H1 (cell line): ENCODE measurements at regions not wholly inside any gene's neighbourhood (a gene's known extent, or its start where the extent isn't known, plus 50 kb on each side); places are given as distances from the start of the nearest gene placed in this dataset.

Experiments used
- CTCF ChIA-PET: fragments of 300-600 bp; sonication (Branson Sonifier 250); formaldehyde crosslinking; loops from one replicate; lab custom pipeline; 2021; ENCODE audit not compliant: partially characterized antibody; lab: Charles Lee
- POLR2A ChIA-PET: fragments of 300-600 bp; sonication (Branson Sonifier 250); formaldehyde crosslinking; loops from one replicate; lab custom pipeline; 2021; ENCODE audit warnings: inconsistent platforms; ENCODE audit not compliant: partially characterized antibody; lab: Charles Lee
- DNase-seq, 2 experiments: peaks; one replicate each; pipeline versions ENCODE4 v3.0.0 to v3.0.0-alpha.2; 2010 to 2022; ENCODE audit warnings: low spot score in 2 of 2, low read depth in 1 of 2, mixed read lengths in 1 of 2
- FAIRE-seq: peaks from 2 replicates; lab custom pipeline; 2011; peaks lifted over from hg19 to GRCh38; lab: Jason Lieb, UNC
- H2AFZ ChIP-seq: 2 replicates; pipeline ENCODE4 v1.8.1; 2012; ENCODE audit warnings: low read length, inconsistent platforms
- H2AK5ac ChIP-seq: 2 replicates; pipeline ENCODE4 v1.6.1; 2013; ENCODE audit warnings: low read depth, low read length
- H2BK120ac ChIP-seq: replicated peaks from 2 replicates; pipeline ENCODE3; 2013; ENCODE audit warnings: low read depth, low read length, inconsistent platforms
- H2BK12ac ChIP-seq: 2 replicates; pipeline ENCODE4 v1.6.1; 2013; ENCODE audit warnings: low read depth, low read length
- H2BK15ac ChIP-seq: 2 replicates; pipeline ENCODE4 v1.6.1; 2013; ENCODE audit warnings: low read length
- H2BK20ac ChIP-seq: 2 replicates; pipeline ENCODE4 v1.6.1; 2013; ENCODE audit warnings: low read length
- H2BK5ac ChIP-seq: 2 replicates; pipeline ENCODE4 v1.6.1; 2013; ENCODE audit warnings: low read depth, low read length
- H3K14ac ChIP-seq: 2 replicates; pipeline ENCODE4 v1.6.1; 2013; ENCODE audit warnings: inconsistent platforms; ENCODE audit not compliant: insufficient read length
- H3K18ac ChIP-seq: 2 replicates; pipeline ENCODE4 v1.6.1; 2013; ENCODE audit warnings: low read length; ENCODE audit errors: extremely low read depth
- H3K23ac ChIP-seq: 2 replicates; pipeline ENCODE4 v1.6.1; 2013; ENCODE audit warnings: inconsistent platforms; ENCODE audit not compliant: insufficient read length
- H3K23me2 ChIP-seq: 2 replicates; pipeline ENCODE4 v1.6.1; 2013; ENCODE audit warnings: low read depth, low read length
- H3K27ac ChIP-seq: 2 replicates; pipeline ENCODE4 v1.6.1; 2011; ENCODE audit warnings: low read depth, low read length, inconsistent platforms
- H3K27me3 ChIP-seq, 4 experiments: replicated peaks in 1 of 4; 1 replicate in 1 of 4; 2 replicates in 3 of 4; pipeline versions ENCODE4 v1.6.1 to v1.8.1; 2011 to 2013; ENCODE audit warnings: low read length in 3 of 4, mild to moderate bottlenecking in 3 of 4, inconsistent platforms in 2 of 4, mixed read lengths in 2 of 4, moderate library complexity in 1 of 4; ENCODE audit not compliant: control insufficient read depth in 3 of 4, insufficient read depth in 3 of 4; ENCODE audit errors: extremely low read depth in 1 of 4
- H3K36me3 ChIP-seq, 4 experiments: 2 replicates each; pipeline versions ENCODE4 v1.6.1 to v1.8.1; 2011 to 2013; ENCODE audit warnings: mild to moderate bottlenecking in 4 of 4, low read length in 3 of 4, moderate library complexity in 2 of 4, control low read depth in 1 of 4, inconsistent platforms in 1 of 4; ENCODE audit not compliant: insufficient read depth in 4 of 4, control insufficient read depth in 2 of 4
- H3K4ac ChIP-seq: replicated peaks from 2 replicates; pipeline ENCODE3; 2013; ENCODE audit warnings: low read length, low read depth, mixed read lengths, inconsistent platforms; ENCODE audit not compliant: insufficient read length
- H3K4me1 ChIP-seq, 4 experiments: replicated peaks in 1 of 4; 1 replicate in 1 of 4; 2 replicates in 3 of 4; pipeline versions ENCODE4 v1.6.1 to v1.8.1; 2011 to 2013; ENCODE audit warnings: low read length in 3 of 4, inconsistent platforms in 2 of 4, mixed read lengths in 1 of 4; ENCODE audit not compliant: insufficient read depth in 4 of 4, control insufficient read depth in 3 of 4
- H3K4me2 ChIP-seq, 2 experiments: 2 replicates each; pipeline versions ENCODE4 v1.6.1 to v1.8.1; 2011 to 2013; ENCODE audit warnings: low read depth in 2 of 2, low read length in 2 of 2, control low read depth in 1 of 2, inconsistent platforms in 1 of 2, mild to moderate bottlenecking in 1 of 2; ENCODE audit not compliant: insufficient read depth in 1 of 2
- H3K4me3 ChIP-seq, 4 experiments: fragments of 200-600, 300-600 bp in 1 of 4; sonication (generic), shearing (Covaris generic), sonication (Bioruptor Twin) in 1 of 4; 2 replicates each; pipeline versions ENCODE4 v1.5.1 to v1.8.1; 2011 to 2016; ENCODE audit warnings: low read length in 4 of 4, low read depth in 3 of 4, control low read depth in 2 of 4, inconsistent platforms in 2 of 4, mild to moderate bottlenecking in 2 of 4, mixed read lengths in 1 of 4, moderate library complexity in 1 of 4; ENCODE audit not compliant: insufficient read depth in 2 of 4; ENCODE audit errors: extremely low read depth in 1 of 4
- H3K56ac ChIP-seq: replicated peaks from 2 replicates; pipeline ENCODE3; 2013; ENCODE audit warnings: low read depth, mild to moderate bottlenecking, mixed read lengths, low read length, inconsistent platforms; ENCODE audit not compliant: insufficient read length
- H3K79me1 ChIP-seq: 2 replicates; pipeline ENCODE4 v1.6.1; 2013; ENCODE audit warnings: low read depth, low read length, control low read depth
- H3K79me2 ChIP-seq, 2 experiments: 2 replicates each; pipeline versions ENCODE4 v1.6.1 to v1.8.1; 2012 to 2013; ENCODE audit warnings: low read length in 2 of 2, mild to moderate bottlenecking in 2 of 2, inconsistent platforms in 1 of 2; ENCODE audit not compliant: insufficient read depth in 2 of 2, control insufficient read depth in 1 of 2
- H3K9ac ChIP-seq, 4 experiments: replicated peaks in 1 of 4; 1 replicate in 1 of 4; 2 replicates in 3 of 4; pipeline versions ENCODE4 v1.6.1 to v1.8.1; 2011 to 2013; ENCODE audit warnings: low read depth in 3 of 4, low read length in 3 of 4, control low read depth in 2 of 4, mild to moderate bottlenecking in 2 of 4, moderate library complexity in 2 of 4, inconsistent platforms in 1 of 4; ENCODE audit errors: extremely low read depth in 1 of 4
- H3K9me3 ChIP-seq, 2 experiments: 2 replicates each; pipeline versions ENCODE4 v1.6.1 to v1.8.1; 2012 to 2013; ENCODE audit warnings: mild to moderate bottlenecking in 2 of 2, moderate library complexity in 2 of 2, control low read depth in 1 of 2, inconsistent platforms in 1 of 2, low read depth in 1 of 2, low read length in 1 of 2, mixed read lengths in 1 of 2; ENCODE audit not compliant: insufficient read depth in 2 of 2
- H4K20me1 ChIP-seq, 2 experiments: replicated peaks in 1 of 2; 2 replicates each; pipeline versions ENCODE3 to v1.8.1; 2011 to 2013; ENCODE audit warnings: inconsistent platforms in 2 of 2, low read length in 2 of 2, mild to moderate bottlenecking in 1 of 2; ENCODE audit not compliant: insufficient read depth in 2 of 2, control insufficient read depth in 1 of 2
- H4K5ac ChIP-seq: 2 replicates; pipeline ENCODE4 v1.6.1; 2013; ENCODE audit warnings: low read length, low read depth, mixed read lengths, inconsistent platforms; ENCODE audit not compliant: insufficient read length
- H4K8ac ChIP-seq: 2 replicates; pipeline ENCODE4 v1.8.0; 2013; ENCODE audit warnings: mild to moderate bottlenecking, moderate library complexity, low read length, inconsistent platforms; ENCODE audit not compliant: insufficient read depth; ENCODE audit errors: extremely low read depth
- H4K91ac ChIP-seq: replicated peaks from 2 replicates; pipeline ENCODE3; 2013; ENCODE audit warnings: low read length, mixed read lengths, inconsistent platforms; ENCODE audit not compliant: insufficient read length
- ATF3 ChIP-seq: IDR thresholded peaks from 2 replicates; pipeline ENCODE4 v1.6.1; 2011; ENCODE audit warnings: low read depth, mild to moderate bottlenecking, low read length; ENCODE audit not compliant: insufficient read depth
- CHD1 ChIP-seq: IDR thresholded peaks from 2 replicates; pipeline ENCODE4 v1.6.1; 2012; ENCODE audit warnings: low read depth, low read length, improper control_type of control experiment
- CREB1 ChIP-seq: IDR thresholded peaks from 2 replicates; pipeline ENCODE4 v1.6.1; 2012; ENCODE audit warnings: inconsistent platforms
- FOSL1 ChIP-seq: IDR thresholded peaks from 2 replicates; pipeline ENCODE4 v1.6.1; 2011; ENCODE audit warnings: mild to moderate bottlenecking, low read depth, low read length, moderate library complexity; ENCODE audit not compliant: insufficient read depth
- GABPA ChIP-seq: IDR thresholded peaks from 2 replicates; pipeline ENCODE4 v1.6.1; 2011; ENCODE audit warnings: mild to moderate bottlenecking, low read length, moderate library complexity, borderline replicate concordance; ENCODE audit not compliant: insufficient read depth
- HDAC6 ChIP-seq: IDR thresholded peaks from one replicate; pipeline ENCODE4 v1.7.1; 2012; ENCODE audit warnings: low read depth, mild to moderate bottlenecking, inconsistent platforms, low read length, moderate library complexity
- JUND ChIP-seq: IDR thresholded peaks from 2 replicates; pipeline ENCODE4 v1.6.1; 2011; ENCODE audit warnings: mild to moderate bottlenecking, improper control_type of control experiment, low read length
- KDM4A ChIP-seq: IDR thresholded peaks from one replicate; pipeline ENCODE4 v1.7.1; 2012; ENCODE audit warnings: low read depth, mild to moderate bottlenecking, moderate library complexity, low read length, inconsistent platforms; ENCODE audit not compliant: severe bottlenecking
- KDM5A ChIP-seq: fragments of 200-600 bp; IDR thresholded peaks from 2 replicates; pipeline ENCODE4 v1.7.1; 2012; ENCODE audit warnings: mild to moderate bottlenecking, low read length, inconsistent platforms, mixed read lengths
- RFX5 ChIP-seq: IDR thresholded peaks from 2 replicates; pipeline ENCODE4 v1.6.1; 2011; ENCODE audit warnings: low read depth, low read length, improper control_type of control experiment, borderline replicate concordance
- SIRT6 ChIP-seq: IDR thresholded peaks from one replicate; pipeline ENCODE4 v1.7.1; 2012; ENCODE audit warnings: low read length, inconsistent platforms
- SIX5 ChIP-seq: IDR thresholded peaks from 2 replicates; pipeline ENCODE4 v1.6.1; 2011; ENCODE audit warnings: mild to moderate bottlenecking, low read depth, low read length
- SUZ12 ChIP-seq: fragments of 200-600 bp; sonication (generic); IDR thresholded peaks from 2 replicates; pipeline ENCODE4 v1.6.1; 2012; ENCODE audit warnings: mild to moderate bottlenecking, inconsistent platforms, low read length, moderate library complexity, mixed read lengths
- USF2 ChIP-seq: IDR thresholded peaks from 2 replicates; pipeline ENCODE4 v1.6.1; 2011; ENCODE audit warnings: low read length, improper control_type of control experiment
- WGBS, 2 experiments: shearing (Covaris generic) in 1 of 2; methylation state at CpG; one replicate each; pipeline versions ENCODE4 v1.1.6 to v1.1.7; 2013 to 2015; ENCODE audit warnings: low lambda C conversion rate in 2 of 2, mixed read lengths in 2 of 2, inconsistent platforms in 1 of 2, low coverage in 1 of 2, missing lambda C conversion rate in 1 of 2; ENCODE audit not compliant: insufficient replicate concordance in 2 of 2, insufficient coverage in 1 of 2, insufficient read length in 1 of 2; ENCODE audit errors: extremely low coverage in 1 of 2, missing lambda C conversion rate in 1 of 2; 5-methylcytosine and 5-hydroxymethylcytosine counted together

GRCh38 chr4:108532187-108532586, 88.2 kb upstream of the RPL34 start:
- no peak overlapping the region for H3K4me2 ChIP-seq
- 95% methylated on average over 5 of the region's 5 CpGs; no CpG with 5 or more reads in 1 of the 2 experiments for WGBS, 2 experiments
- no peak overlapping the region for H4K8ac ChIP-seq
- no peaks in the 10 kb centered on the region for H3K79me2 ChIP-seq
- H2AFZ ChIP-seq, result no peak overlapping the region
- no peak overlapping the region for H3K9ac ChIP-seq
- no peak overlapping the region for H2BK20ac ChIP-seq
- DNase-seq, result no peak
- H2BK120ac ChIP-seq, result no peak overlapping the region
- no peaks in the 10 kb centered on the region for H3K9me3 ChIP-seq
- no peaks in the 10 kb centered on the region for H3K4me1 ChIP-seq
- ChIA-PET POLR2A (no interaction called here), CTCF (interaction anchor here (0.6 to 1.9 kb wide), 7 partner anchors 11 to 1143 kb away, joined by 3 to 5 read pairs (median 4); no protein-coding TSS in a partner anchor)
- no peak overlapping the region for H2BK5ac ChIP-seq
- peaks cover 0 to 1% (median 0%) of the 10 kb centered on the region in 4 experiments; a peak in 1 of 7 replicates for H3K27me3 ChIP-seq
- H3K27ac ChIP-seq, result no peak overlapping the region
- H3K36me3 ChIP-seq, result no peaks in the 10 kb centered on the region
- no peak for FAIRE-seq
- H3K4me3 ChIP-seq, result no peak overlapping the region
- H3K18ac ChIP-seq, result no peak overlapping the region
- no peak overlapping the region for H3K14ac ChIP-seq
- H2BK15ac ChIP-seq, result no peak overlapping the region
- no peaks in the 10 kb centered on the region for H4K20me1 ChIP-seq
- no peak overlapping the region for H2AK5ac ChIP-seq
- no peak overlapping the region for H2BK12ac ChIP-seq
- no peak overlapping the region for H4K91ac ChIP-seq
- H3K23me2 ChIP-seq, result no peaks in the 10 kb centered on the region; the same call in 1 of the 2 replicates
- no peak overlapping the region for H3K4ac ChIP-seq
- H3K56ac ChIP-seq, result no peak overlapping the region
- H3K79me1 ChIP-seq, result no peaks in the 10 kb centered on the region
- no peak overlapping the region for H3K23ac ChIP-seq
- no peak overlapping the region for H4K5ac ChIP-seq
- no peak for TF ChIP-seq KDM5A
- TF ChIP-seq SIX5, result no peak
- no peak for TF ChIP-seq ATF3
- TF ChIP-seq CREB1, result no peak
- no peak for TF ChIP-seq JUND
- TF ChIP-seq CHD1, result no peak
- no peak for TF ChIP-seq HDAC6
- no peak for TF ChIP-seq GABPA
- TF ChIP-seq USF2, result no peak
- no peak for TF ChIP-seq RFX5
- TF ChIP-seq FOSL1, result no peak
- no peak for TF ChIP-seq KDM4A
- TF ChIP-seq SIRT6, result no peak
- TF ChIP-seq SUZ12, result no peak
